ENCODE measurements at regions not wholly inside any gene's neighbourhood (a gene's known extent, or its start where the extent isn't known, plus 50 kb on each side); places are given as distances from the start of the nearest gene placed in this dataset.

- TF ChIP-seq YY1 (IDR thresholded peaks at IDR 0.05; ENCODE audit: insufficient read depth, insufficient read length) (no peak), ZNF274 (IDR thresholded peaks at IDR 0.05; ENCODE audit: low read depth, low read length) (no peak), SUZ12 (IDR thresholded peaks at IDR 0.05; ENCODE audit: extremely low read depth, insufficient read depth, insufficient read length) (no peak)
Observed at GRCh38 chr13:47110141-47110540, 213.3 kb upstream of the HTR2A start.
